AG04450 (cell line): ENCODE measurements at regions not wholly inside any gene's neighbourhood (a gene's known extent, or its start where the extent isn't known, plus 50 kb on each side); places are given as distances from the start of the nearest gene placed in this dataset.

Experiments
- CTCF ChIA-PET: fragments of 300-600, 350-600 bp; formaldehyde crosslinking; extraction: SDS; loops from one replicate; lab custom pipeline; 2022; ENCODE audit warnings: antibody characterized with exemption, inconsistent platforms; lab: Charles Lee
- POLR2A ChIA-PET: fragments of 350-600 bp; formaldehyde crosslinking; extraction: SDS; loops from one replicate; lab custom pipeline; 2021; ENCODE audit warnings: antibody characterized with exemption, inconsistent platforms; lab: Yijun Ruan, JAX
- DNase-seq: peaks from one replicate; pipeline ENCODE4 v3.0.0-alpha.2; 2011; ENCODE audit warnings: low read depth, low spot score
- H3K27ac ChIP-seq: one replicate; pipeline ENCODE4 v1.5.1; 2012; ENCODE audit warnings: low read depth, low read length, control low read depth
- H3K27me3 ChIP-seq: one replicate; pipeline ENCODE4 v1.6.0; 2012; ENCODE audit warnings: low read length; ENCODE audit not compliant: control insufficient read depth, insufficient read depth
- H3K4me3 ChIP-seq: 2 replicates; pipeline ENCODE4 v1.5.1; 2011; ENCODE audit warnings: mild to moderate bottlenecking, low read depth, low read length, control low read depth
- H3K9me3 ChIP-seq: 2 replicates; pipeline ENCODE4 v1.5.1; 2012; ENCODE audit warnings: low read length; ENCODE audit not compliant: control insufficient read depth, insufficient read depth
- TF ChIP-seq, protein P1 (sequence below): IDR thresholded peaks from 2 replicates; pipeline ENCODE4 v1.5.1; 2011; ENCODE audit warnings: low read depth, low read length, control low read depth, inconsistent platforms

GRCh38 chr18:68533641-68534040 is 181.3 kb downstream of the TMX3 start:
- no peaks in the 10 kb centered on the region for H3K27me3 ChIP-seq
- H3K4me3 ChIP-seq = no peak overlapping the region
- POLR2A ChIA-PET = no interaction called here
- CTCF ChIA-PET = interaction anchor here (1.0 kb wide), 1 partner anchor 90 kb away, joined by 3 read pairs; no protein-coding TSS in a partner anchor
- no peaks in the 10 kb centered on the region for H3K9me3 ChIP-seq
- DNase-seq = no peak
- H3K27ac ChIP-seq = no peak overlapping the region
- TF ChIP-seq, protein P1, sequence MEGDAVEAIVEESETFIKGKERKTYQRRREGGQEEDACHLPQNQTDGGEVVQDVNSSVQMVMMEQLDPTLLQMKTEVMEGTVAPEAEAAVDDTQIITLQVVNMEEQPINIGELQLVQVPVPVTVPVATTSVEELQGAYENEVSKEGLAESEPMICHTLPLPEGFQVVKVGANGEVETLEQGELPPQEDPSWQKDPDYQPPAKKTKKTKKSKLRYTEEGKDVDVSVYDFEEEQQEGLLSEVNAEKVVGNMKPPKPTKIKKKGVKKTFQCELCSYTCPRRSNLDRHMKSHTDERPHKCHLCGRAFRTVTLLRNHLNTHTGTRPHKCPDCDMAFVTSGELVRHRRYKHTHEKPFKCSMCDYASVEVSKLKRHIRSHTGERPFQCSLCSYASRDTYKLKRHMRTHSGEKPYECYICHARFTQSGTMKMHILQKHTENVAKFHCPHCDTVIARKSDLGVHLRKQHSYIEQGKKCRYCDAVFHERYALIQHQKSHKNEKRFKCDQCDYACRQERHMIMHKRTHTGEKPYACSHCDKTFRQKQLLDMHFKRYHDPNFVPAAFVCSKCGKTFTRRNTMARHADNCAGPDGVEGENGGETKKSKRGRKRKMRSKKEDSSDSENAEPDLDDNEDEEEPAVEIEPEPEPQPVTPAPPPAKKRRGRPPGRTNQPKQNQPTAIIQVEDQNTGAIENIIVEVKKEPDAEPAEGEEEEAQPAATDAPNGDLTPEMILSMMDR = no peak

DNA sequence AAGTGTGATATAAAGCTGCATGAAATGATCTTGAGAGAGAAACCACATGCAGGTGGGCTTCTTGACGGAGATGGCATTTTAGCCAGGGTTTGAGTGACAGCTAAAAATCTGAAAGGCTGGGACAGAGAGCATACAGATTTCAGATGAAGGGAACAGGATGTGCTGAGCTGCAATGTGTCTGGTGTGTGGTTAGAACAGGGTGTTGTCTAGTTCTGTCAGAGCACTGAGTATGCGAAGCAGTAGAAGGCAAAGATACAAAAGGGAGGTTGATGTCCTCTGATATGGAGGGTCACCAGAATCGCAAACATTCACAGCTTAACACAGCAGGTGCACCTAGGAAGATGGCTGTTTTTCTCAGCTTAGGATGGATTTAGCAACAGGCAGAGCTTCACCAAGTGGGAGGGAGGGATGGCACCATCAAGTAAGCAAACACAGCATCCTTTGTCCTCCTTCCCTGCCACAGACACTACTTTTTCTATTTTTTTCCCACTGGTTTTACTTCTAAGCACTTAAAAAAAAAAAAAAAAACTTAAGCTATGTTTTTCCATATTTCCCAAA is 182.5 kb downstream of the TMX3 start:
- CTCF ChIA-PET = interaction anchor here (0.7 kb wide), 1 partner anchor 44 kb away, joined by 3 read pairs; no protein-coding TSS in a partner anchor
- no peak overlapping the region for H3K27ac ChIP-seq
- no peak overlapping the region for H3K4me3 ChIP-seq
- POLR2A ChIA-PET = no interaction called here
- no peaks in the 10 kb centered on the region for H3K9me3 ChIP-seq
- TF ChIP-seq, protein P1 = no peak
- DNase-seq = no peak
- no peaks in the 10 kb centered on the region for H3K27me3 ChIP-seq

- Histone ChIP-seq H3K9me3 (no peaks in the 10 kb centered on the region), H3K4me3 (no peak overlapping the region), H3K27me3 (no peaks in the 10 kb centered on the region), H3K27ac (no peak overlapping the region)
- ChIA-PET POLR2A (no interaction called here), CTCF (no interaction called here)
- no peak for DNase-seq
- TF ChIP-seq, protein P1 = no peak
Observed at GRCh38 chr18:68525091-68525490, 189.8 kb downstream of the TMX3 start.

DNA sequence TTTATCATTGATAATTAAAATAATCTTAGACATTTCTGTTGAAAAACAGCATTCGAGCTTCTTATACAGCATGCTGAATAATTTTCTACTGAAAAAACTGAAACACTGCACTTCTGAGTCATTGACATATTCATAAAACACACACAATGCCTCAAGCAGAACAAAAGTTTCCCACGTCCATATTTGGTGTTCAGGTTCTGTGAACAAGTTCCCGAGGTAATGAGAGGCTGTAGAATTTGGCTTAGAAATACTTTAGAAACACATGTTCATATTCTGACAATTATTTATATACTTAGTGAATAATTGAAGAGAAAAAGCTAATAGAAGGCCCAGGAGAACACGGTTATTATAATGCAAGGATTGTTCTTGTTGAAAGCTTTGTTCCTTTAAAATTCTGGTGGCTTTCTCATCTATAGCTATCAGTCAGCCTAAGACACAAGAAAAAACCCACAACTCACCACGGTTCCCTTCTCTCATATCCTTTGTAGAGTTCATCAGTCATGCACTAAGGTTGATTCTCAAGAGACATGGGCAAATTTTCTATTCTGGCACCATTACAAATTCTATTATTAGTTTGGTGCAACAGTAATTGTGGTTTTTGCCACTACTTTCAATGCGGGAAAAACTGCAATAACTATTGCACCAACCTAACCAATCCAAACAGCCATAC is 194.4 kb downstream of the TMX3 start:
- Histone ChIP-seq H3K27me3 (no peaks in the 10 kb centered on the region), H3K27ac (no peak overlapping the region), H3K9me3 (no peaks in the 10 kb centered on the region), H3K4me3 (no peak overlapping the region)
- TF ChIP-seq, protein P1 = no peak
- CTCF ChIA-PET = interaction anchor here (0.6 kb wide), 1 partner anchor 29 kb away, joined by 3 read pairs; no protein-coding TSS in a partner anchor
- peak; percentile 33 for DNase-seq
- POLR2A ChIA-PET = no interaction called here

DNA sequence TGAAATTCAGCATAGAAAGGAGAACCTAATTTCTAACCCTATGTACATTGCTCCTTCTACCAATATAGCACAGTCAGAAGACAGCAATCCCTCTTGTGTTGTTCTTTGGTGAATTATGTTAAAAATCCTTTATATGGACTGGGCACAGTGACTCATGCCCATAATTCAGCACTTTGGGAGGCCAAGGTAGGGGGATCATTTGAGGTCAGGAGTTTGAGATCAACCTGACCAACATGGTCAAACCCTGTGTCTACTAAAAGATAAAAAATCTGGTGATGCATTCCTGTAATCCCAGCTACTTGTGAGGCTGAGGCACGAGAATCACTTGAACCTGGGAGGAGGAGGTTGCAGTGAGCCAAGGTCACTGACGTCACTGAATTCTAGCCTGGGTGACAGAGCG is 195.6 kb downstream of the TMX3 start:
- CTCF ChIA-PET = interaction anchor here (0.7 kb wide), 1 partner anchor 1398 kb away, joined by 3 read pairs; no protein-coding TSS in a partner anchor
- TF ChIP-seq, protein P1 = no peak
- no peak for DNase-seq

More for the DNA sequence above, 195.6 kb downstream of the TMX3 start:
- Histone ChIP-seq H3K27ac (no peak overlapping the region), H3K9me3 (no peaks in the 10 kb centered on the region), H3K4me3 (no peak overlapping the region), H3K27me3 (no peaks in the 10 kb centered on the region)
- POLR2A ChIA-PET = no interaction called here
